GM18505 (cell line): ENCODE measurements at regions not wholly inside any gene's neighbourhood (a gene's known extent, or its start where the extent isn't known, plus 50 kb on each side); places are given as distances from the start of the nearest gene placed in this dataset.

Source experiments
- ATAC-seq: cut with Tn5 transposase; IDR thresholded peaks from one replicate; pipeline ENCODE4 v1.9.1; 2021; ENCODE audit not compliant: unreplicated experiment
- POLR2A ChIP-seq: IDR thresholded peaks from 4 replicates; pipeline ENCODE4 v1.6.1; 2011; ENCODE audit warnings: borderline replicate concordance; ENCODE audit not compliant: insufficient read depth, insufficient read length; ENCODE audit errors: extremely low read depth

DNA sequence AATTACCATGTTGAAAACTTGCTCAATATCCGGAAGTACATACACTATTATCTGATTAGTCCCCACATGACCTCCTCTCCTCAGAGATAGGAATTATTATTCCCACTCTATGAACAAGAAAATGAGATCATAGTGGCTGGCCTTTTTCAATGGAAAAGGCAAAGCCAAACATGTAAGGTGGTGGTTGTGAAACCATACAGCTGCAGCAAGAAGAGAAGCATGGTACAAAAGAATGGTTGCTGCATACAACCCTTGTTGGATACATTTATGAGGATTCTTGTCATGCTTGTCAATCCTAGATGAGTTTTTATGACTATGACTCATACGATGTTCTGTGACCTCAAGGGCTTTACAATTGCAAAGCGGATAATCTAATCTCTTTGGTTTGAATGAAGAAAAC is 514.7 kb downstream of the PLPP3 start:
- ATAC-seq, result no peak
- no peak for TF ChIP-seq POLR2A

DNA sequence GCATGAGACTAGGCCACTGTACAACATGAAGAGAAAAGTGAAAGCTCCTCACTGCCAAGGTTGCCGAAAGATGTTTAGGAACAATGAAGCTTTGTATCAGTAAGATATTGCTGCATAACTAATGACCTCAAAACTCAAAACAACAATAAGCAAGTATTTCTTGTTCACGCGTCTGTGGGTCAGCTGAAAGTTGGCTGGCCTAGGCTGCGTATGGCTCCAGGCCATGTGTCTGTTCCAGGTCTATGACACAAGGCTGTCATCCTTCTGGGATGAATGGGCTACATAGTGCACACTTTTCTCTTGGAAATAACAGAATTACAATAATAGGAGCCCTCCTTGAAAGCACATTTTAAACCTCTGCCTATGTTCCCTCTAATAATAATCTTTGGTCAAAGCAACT is 515.9 kb downstream of the PLPP3 start:
- no peak for TF ChIP-seq POLR2A
- ATAC-seq, result no peak

DNA sequence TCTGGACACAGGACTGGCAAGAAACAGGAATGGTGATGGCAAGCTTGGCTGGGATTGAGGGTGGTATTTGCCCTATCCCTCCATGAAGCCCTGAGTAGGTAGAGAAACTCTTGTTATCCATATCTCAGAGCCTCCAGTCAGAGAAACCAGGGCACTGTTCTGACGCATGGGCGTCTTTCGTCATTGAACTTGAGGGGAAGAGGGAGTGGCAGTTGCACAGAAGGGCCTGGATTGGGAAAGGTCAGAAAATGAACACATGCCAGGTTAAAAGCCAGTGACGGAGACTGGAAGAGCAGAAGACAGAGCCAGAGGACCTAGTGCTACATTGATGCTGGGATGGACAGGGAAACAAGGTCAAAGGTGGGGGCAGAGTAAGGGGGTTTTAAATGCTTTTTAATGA is 516.7 kb downstream of the PLPP3 start:
- no peak for ATAC-seq
- no peak for TF ChIP-seq POLR2A

DNA sequence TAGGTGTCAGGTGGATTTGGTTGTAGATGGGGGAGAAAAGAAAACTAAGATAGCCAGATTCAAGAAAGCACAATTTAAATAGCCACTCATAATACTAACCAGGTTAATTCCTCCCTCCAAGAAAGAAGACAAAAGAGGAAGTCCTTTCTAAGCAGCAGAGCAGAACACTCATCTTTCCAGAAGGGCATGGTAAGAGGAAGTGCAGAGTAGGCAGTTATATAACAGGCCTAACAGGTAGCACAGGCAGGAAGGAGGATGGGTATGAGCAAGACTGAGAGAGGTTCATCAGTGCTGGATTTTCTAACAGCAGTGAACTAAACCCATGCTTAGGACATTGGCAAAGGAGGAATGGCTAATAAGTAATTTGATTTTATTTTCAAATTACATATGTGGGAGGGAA is 517.5 kb downstream of the PLPP3 start:
- no peak for TF ChIP-seq POLR2A
- ATAC-seq, result peak; percentile 92

DNA sequence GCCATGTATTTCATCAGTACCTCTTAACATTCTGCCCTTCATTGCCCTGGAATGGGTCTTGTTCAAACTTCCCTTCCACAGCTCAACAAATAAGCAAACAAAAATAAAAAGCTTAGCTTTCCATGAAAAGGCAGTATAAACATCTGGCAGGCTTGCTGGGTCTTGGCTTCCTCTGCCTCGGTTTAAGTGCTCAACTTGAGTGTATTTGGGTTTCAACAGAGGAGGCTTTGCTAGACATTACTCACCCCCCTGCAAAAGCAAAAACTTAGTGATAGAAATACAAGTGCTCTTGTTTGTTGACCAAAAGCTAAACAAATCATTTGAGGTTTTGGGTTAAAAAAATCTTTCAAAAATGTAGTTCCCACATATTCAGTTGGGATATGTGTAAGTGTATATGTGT is 518.5 kb downstream of the PLPP3 start:
- no peak for TF ChIP-seq POLR2A
- ATAC-seq, result no peak

DNA sequence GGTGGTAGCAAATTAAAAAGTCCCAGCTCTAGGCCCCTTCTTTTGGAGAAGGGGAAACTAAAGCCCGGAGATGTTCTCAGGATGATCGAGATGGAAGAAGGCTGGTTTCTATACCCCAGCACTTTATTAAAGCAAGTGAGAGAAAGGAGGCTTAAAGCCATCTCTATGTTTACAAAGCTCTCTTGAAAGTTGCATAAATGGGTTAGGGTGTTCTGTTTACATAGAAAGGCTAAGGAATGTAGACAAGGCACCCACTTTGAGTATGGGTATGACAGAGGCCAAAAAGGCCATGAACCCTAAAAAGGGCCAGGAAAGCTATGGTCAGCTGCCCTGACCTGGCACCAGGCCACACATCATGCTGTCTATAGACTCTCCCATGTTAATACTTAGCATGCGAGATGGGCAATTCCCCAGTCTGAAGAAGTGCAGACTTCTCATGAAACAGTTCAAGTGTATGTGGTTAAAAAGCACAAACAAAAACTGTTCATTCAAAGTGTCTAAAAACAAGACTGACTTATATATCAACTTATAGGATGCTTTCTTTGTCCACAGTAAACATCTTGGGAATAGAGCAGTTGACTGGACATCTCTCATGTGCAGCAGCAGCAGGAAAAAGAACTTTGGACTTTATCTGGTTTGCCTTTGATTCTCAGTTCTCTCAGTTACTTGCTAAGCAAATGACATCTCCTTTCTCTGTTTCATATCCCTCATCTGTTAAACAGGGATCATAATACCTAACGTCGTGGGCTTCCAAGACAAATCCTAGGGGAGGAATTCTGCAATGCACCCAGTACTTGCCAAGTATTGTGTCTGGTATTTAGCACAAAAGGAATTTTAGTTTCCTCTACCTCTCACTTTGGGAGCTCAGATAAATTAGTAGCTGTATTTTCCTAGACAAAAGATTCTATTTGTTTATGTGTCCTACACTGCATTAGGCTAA is 521.6 kb downstream of the PLPP3 start:
- no peak for ATAC-seq
- no peak for TF ChIP-seq POLR2A

DNA sequence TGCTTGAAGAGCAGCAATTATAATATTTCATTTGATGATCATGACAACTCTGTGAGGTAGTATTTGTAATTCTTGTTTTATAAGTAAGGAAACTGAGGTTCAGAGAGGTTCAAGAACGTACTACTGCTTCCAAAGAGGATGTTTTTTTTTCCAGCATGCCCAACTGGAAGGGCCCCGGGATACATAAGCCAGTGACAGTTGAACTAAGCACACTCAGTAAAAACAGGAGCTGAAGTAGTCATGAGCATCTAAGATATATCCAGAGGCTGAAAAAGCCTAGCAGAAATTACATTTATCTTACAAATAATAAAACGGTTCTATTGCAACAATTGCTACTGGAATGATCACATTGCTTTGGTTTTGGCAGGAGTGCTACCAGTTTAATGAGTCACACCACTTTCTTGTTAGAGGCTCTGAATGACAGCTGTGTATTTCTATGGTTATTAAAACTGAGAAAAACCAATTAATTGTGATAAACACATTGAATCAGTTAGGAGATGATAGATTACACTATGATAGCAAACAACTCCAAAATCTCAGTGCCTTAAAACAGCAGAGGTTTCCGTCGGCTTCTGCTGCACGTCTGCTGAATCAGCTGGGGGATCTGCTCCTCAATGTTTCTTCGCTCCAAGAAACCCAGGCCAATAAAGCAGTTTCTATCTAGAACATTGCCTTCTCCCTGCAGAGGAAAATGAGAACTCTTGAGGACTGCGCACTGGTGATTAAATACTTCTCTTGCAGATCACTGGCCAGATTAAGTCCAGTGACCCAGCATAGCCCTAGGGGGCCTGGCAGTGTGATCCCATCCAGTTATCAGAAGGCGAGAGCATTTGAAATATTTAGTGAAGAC is 522.7 kb downstream of the PLPP3 start:
- no peak for TF ChIP-seq POLR2A
- no peak for ATAC-seq

DNA sequence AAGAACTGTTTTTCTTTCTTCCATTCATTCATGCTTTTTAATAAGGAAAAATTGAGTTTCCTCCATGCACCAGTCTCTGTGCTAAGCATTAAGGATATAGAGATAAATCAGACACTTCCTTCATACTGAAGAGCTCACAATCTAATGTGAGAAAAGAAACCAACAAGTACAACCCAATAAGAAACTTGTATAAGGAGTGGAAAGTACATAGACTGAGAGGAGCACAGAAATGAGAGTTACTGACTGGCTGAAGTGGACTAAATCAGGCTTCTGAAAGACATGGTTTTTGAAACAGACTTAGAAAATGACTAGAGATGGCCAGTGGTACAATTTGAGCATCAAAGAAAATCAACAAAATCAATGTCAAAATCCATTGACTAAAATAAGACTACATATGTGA is 524.4 kb downstream of the PLPP3 start:
- no peak for TF ChIP-seq POLR2A
- ATAC-seq, result no peak

DNA sequence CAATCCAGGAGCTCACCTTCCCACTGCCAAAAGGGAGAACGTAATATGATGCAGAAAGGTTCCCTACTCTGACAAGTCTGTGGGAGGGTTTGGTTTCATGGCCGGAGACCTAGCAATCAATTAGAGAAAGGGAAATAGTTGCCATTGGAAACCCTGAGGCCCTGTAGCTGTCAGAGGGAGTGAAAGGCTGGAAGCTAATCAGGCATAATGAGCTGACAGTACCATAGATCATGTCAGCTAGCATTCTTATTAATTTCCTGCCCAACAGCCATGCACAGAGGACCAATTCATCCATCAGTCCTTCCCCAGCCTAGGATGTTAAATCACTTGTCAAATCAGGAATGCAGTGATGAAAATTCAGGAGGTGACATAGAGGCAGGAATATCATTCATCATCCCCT is 527.3 kb downstream of the PLPP3 start:
- no peak for ATAC-seq
- no peak for TF ChIP-seq POLR2A

DNA sequence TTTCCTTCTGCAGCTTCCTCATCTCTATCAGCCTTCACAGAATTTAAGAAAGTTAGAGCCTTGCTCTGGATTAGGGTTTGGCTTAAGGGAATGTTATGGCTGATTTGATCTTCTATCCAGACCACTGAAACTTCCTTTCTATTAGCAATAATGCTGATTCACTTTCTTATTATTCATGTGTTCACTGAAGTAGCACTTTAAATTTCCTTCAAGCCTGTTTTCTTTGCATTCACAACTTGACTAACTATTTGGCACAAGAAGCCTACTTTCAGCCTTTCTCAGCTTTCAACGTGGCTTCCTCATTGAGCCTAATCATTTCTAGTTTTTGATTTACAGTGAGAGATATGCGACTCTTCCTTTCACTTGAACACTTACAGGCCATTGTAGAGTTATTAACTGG is 528.5 kb downstream of the PLPP3 start:
- no peak for TF ChIP-seq POLR2A

DNA sequence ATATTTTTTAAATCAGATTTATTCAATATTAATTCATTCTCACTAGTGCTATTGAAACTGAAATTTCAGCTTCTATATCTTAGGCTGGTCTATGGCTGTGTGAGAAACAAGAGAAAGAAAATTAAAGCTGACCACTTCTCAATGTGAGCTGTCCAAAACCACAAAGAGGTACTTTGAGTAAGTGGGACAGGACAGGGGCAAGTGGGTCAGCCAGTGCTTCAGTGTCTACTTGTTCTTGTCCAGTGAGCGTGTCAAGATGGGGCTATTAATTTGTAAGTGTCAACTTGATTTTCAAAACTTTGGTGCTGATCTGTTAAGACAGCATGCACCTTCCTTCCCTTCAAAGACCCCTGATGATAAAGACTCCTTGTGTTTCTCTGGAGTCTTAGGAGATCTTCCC is 533.9 kb downstream of the PLPP3 start:
- no peak for ATAC-seq
- TF ChIP-seq POLR2A, result no peak

More for the DNA sequence above, 528.5 kb downstream of the PLPP3 start:
- ATAC-seq, result no peak

DNA sequence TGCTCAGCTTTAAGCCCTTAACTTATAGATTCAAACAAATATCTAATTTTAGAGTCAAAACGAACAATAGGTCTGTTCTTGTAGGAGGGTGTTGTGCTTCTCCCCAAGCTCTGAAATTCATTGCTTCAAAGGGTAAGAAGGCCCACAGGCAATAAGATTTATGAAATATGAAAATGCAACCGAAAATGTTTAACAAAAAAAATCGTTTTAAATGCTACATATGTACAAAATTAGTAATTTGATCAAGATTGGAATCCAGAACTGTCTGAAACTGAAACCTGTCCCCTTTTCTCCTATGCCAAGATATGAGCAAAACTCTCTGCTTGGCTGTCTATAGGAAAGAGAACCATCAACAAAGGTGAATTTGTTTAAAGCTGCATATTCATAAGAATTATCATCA is 534.3 kb downstream of the PLPP3 start:
- no peak for ATAC-seq
- no peak for TF ChIP-seq POLR2A

DNA sequence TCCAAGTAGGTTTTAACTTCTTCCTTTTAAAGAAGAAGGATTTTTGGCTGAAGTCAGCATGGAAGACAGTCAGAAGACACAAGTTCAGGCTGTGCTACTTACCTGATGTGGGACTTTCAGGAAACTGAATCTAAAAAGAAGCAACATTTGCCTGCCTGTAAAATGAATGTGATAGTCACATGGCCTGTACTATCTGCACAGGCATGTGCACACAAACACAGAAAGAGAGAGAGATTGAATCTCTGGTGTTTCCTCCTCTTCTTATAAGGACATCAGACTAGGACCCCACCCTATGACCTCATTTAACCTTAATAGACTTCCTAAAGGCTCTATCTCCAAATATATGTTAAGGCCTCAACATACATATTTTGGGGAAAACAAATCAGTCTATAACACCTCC is 542.9 kb downstream of the PLPP3 start:
- no peak for ATAC-seq
- TF ChIP-seq POLR2A, result no peak
